Activated CD4-positive, alpha-beta T cell treated with anti-CD3 and anti-CD28 coated beads, Interleukin-2, Interleukin-6, amounts not matched to agents 100 ng/mL and 50 ng/mL, durations not matched to agents 16 hours and 8 hours (primary cell): ENCODE measurements at regions not wholly inside any gene's neighbourhood (a gene's known extent, or its start where the extent isn't known, plus 50 kb on each side); places are given as distances from the start of the nearest gene placed in this dataset.
"Not testable (repeated sequence)": the region's sequence is repeated elsewhere in the genome, so short reads cannot be mapped to it uniquely, and the experiment has no call there.

ENCODE experiments used
- DNase-seq: peaks from one replicate; pipeline ENCODE4 v3.0.0-alpha.2; 2020

GRCh38 chr1:83503153-83503552, 495.8 kb downstream of the TTLL7 start:
- DNase-seq, result no peak

- peak; percentile 51 for DNase-seq
These were observed 497.8 kb downstream of the TTLL7 start for GRCh38 chr1:83500987-83501591.

GRCh38 chr1:83500531-83500930, 498.4 kb downstream of the TTLL7 start:
- no peak for DNase-seq

DNA sequence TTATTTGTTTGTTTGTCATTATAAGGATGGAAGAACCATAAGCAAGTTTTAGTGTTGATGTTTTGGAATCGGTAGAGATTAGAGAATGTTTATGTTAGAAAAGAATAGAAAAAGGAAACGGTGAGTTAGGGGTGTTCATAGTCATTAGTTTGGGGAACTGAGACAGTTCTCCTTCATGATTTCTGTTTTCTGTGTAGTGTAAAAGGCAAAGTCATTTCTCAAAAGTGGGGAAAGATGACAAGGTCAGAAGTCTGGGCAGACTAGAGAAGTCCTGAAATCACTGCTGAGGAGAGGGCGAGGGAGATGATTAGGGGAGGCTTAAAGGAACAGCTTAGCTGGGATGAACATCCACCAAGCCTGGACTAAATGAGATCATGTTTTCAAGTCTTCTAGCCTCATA, 498.9 kb downstream of the TTLL7 start:
- DNase-seq, result no peak

- DNase-seq, result no peak
These were observed 501.4 kb downstream of the TTLL7 start for GRCh38 chr1:83497563-83497962.

GRCh38 chr1:83495560-83495959, 503.4 kb downstream of the TTLL7 start:
- DNase-seq, result no peak

DNA sequence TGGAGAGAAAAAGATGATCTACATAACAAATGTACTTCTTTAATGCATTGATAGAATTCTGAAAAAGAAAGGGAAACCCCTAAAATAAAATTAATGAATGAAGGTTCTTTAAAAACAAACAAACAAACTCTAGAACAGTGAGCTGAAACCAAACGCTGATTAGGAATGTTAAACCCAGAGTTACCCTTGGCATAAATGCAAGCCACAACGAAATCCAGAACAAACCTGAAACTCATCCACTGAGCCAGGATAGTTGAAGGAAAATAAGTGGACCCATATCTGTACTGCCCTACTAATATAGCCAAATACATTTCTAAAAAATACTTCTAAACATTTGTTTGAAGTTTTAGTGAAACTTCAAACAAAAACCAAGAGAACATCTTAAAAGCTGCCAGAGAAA, 505.3 kb downstream of the TTLL7 start:
- DNase-seq, result no peak

DNA sequence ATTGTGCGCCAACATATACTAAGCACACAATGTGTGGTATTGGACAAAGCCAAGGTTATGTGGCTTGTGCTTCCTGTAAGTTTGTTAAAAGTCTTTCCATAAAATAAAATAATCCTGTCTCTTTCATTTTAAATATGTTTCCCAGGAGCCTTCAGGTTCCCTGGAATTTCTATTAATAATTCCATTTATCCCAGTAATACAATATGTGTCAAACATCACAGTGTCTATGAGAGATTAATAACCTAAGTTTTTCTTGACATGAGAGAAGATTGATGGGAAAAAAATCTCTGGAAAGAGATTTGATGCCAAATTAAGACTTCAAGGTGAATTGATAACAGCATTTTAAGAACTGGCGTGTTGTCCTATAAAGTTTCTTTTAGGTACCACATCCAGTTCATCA, 507.0 kb downstream of the TTLL7 start:
- no peak for DNase-seq

- no peak for DNase-seq
These were observed 507.9 kb downstream of the TTLL7 start for GRCh38 chr1:83490988-83491387.

- DNase-seq, result peak; percentile 58
These were observed 510.8 kb downstream of the TTLL7 start for GRCh38 chr1:83488105-83488504.

DNA sequence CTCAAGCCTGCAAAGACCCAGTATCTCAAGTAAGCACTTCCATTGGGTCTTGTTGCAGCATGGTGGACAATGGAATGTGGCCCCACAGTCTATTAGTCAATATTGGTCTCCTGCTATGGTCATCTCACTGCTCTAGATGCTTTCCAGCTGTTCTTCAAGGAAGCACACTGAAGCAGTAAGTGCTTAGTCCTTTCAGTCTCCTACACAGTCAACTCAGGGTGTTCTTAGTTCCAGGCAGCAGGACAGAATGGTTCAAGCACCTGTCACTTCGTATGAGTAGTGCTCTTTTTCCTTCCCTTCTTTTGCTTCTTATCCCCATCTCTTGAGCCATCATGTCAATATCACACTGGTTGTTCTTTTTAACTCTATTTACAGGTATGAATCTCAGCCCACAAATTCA, 511.5 kb downstream of the TTLL7 start:
- DNase-seq, result not testable (repeated sequence)

- not testable (repeated sequence) for DNase-seq
These were observed 513.5 kb downstream of the TTLL7 start for GRCh38 chr1:83485314-83486019.

DNA sequence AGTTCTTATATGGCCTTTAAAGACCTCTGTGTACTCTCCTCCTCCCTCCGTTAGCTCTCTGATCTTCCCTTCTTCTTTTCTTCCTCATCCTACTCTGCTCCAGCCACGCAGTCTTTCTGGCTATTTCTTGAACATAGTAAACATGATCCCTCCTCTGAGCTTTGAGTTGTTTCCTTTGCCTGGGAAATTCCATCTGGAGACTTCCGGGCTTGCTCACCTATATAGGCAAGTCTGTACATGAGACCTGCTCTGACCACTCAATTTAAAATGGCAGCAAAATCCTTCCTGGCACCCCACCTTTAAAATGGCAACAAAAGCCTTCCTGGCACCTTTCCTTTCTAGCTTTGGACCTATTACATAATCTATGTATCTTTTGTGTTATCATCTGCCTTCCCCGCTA, 517.6 kb downstream of the TTLL7 start:
- not testable (repeated sequence) for DNase-seq

DNA sequence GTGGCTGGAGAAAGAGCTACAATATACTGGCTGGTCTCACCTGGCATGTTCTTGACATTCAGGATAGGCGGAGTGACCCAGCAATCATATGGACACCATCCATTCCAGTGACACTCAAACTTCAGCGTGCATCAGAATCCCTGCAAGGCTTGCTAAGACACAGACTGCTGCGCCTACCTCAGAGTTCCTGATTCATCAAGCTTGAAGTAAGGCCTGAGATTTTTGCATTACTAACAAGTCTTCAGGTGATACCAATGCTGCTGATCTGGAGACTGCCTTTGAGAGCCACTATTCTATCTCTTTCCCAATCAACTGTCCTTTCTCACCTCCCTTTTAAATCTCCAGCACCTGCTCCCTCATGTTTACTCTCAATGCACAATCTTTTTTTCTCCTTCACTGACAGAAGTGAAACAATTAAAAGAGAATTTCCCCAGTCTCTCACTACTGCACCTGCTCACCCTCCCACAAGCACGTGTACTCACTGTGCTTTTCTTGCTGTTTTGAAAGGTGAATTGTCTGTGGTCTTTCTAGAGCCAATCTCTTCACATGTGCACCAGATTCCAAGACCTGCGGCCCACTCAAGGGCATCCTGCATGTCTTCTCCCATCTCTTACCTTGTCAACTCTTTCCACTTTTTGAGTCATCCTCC, 519.2 kb downstream of the TTLL7 start:
- DNase-seq, result not testable (repeated sequence)

GRCh38 chr1:83478127-83478526, 520.8 kb downstream of the TTLL7 start:
- not testable (repeated sequence) for DNase-seq

GRCh38 chr1:83476518-83476917, 522.4 kb downstream of the TTLL7 start:
- DNase-seq, result peak; percentile 29

- not testable (repeated sequence) for DNase-seq
These were observed 524.0 kb downstream of the TTLL7 start for GRCh38 chr1:83474946-83475345.

DNA sequence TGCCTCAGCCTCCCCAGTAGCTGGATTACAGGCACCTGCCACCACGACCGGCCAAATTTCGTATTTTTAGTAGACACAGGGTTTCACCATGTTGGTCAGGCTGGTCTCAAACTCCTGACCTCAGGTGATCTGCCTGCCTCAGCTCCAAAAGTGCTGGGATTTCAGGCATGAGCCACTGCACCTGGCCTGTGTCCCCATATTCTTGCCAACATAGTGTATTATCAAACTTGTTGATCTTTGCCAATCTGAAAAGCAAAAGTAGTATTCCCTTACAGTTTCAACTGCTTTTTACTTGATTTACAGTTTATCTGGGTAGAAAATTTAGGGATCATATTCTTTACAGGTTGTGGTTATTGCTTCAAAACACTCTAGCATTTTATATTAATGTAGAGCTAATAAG, 524.9 kb downstream of the TTLL7 start:
- DNase-seq, result not testable (repeated sequence)

DNA sequence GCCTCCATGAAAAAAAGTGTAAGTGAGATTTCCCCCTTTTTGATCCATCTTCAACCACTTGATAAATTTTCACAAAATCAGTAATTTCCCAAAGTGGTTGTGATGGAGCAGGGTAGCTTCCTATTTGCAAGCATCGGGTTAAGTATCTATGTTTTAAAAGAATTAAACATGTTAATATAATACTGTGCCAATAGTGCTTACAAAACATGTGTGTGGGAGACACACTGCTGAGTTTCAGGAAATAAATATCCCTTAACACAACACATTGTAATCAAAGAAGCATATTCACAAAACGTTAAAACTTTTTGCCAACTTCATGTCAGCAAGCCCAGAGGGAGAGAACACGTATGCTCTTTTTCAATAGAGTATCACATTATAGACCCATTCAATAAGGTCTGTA, 526.9 kb downstream of the TTLL7 start:
- not testable (repeated sequence) for DNase-seq

DNA sequence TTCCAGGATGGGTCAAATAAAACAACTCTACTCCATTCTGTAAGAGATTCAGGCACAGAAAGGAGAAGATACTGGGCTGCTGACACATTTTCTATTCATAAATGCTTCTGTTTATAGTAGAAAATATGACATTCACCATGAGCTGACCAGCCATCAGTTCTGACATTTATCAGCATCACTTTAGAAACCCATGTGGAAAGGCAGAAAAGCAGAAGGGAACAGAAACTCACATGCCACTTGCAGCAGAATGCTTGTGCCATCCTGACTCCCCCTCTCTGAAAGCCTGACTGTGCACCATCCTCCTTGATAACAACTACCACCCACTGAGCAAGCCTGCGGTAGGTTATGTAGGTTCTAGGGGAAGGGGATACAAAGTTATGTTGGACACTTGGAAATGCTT, 527.7 kb downstream of the TTLL7 start:
- not testable (repeated sequence) for DNase-seq

DNA sequence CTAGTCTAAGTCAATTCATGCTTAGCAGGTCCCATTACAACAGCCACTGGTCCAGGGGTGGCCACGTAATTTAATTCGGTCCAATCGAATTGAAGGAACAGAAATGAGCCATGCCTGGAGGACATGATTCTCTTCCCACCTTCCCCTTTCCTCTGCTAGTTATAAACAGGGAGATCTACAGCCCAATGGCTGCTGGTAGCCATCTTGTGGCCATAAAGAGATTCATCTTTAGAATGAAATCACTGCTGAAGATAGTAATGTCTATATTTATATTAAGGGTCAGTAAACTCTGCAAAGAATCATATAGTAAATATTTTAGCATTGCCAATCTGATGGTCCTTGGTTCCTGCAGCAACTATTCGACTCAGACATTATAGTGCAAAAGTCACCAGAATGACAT, 530.6 kb downstream of the TTLL7 start:
- not testable (repeated sequence) for DNase-seq

- DNase-seq, result not testable (repeated sequence)
These were observed 541.1 kb downstream of the TTLL7 start for GRCh38 chr1:83457735-83458248.

DNA sequence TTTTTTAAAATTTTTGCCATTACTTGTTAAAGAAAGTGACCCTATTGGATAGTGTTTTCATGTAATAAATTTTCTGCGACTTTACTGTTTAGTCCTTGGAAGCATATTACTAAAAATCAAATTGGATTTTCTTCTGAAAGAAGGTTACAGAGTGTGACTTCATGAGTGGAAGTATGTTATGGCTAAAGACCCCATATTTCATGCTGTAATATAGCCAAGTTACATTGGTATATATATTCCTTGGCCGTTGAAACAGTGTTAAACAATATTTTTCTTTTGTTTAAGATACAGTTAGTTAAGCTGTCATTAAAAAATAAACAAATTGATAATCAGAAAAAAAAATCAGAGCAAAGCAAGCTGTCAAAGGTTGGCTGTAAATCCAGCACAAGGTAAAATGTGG, 541.7 kb downstream of the TTLL7 start:
- not testable (repeated sequence) for DNase-seq

DNA sequence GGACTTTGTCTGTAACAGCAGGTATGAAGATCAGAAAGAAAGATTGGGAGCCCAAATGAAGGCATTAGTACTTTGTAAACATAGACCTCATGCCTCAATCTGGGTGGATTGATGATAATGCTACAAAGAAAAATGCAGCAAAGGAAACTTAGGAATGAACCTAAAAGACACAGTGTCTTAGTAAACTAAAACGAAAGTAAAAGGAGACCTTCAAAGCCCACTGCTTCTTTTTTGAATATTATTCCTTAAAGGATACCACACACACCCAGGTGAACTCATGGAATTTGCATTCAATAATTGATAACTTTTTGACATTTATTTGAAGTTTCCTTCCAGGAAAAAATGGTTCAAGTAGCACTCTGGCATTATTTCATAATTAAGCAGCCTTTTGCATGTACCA, 543.2 kb downstream of the TTLL7 start:
- not testable (repeated sequence) for DNase-seq
